ENCODE measurements at regions not wholly inside any gene's neighbourhood (a gene's known extent, or its start where the extent isn't known, plus 50 kb on each side); places are given as distances from the start of the nearest gene placed in this dataset.
"Not testable (repeated sequence)": the region's sequence is repeated elsewhere in the genome, so short reads cannot be mapped to it uniquely, and the experiment has no call there.

DNA sequence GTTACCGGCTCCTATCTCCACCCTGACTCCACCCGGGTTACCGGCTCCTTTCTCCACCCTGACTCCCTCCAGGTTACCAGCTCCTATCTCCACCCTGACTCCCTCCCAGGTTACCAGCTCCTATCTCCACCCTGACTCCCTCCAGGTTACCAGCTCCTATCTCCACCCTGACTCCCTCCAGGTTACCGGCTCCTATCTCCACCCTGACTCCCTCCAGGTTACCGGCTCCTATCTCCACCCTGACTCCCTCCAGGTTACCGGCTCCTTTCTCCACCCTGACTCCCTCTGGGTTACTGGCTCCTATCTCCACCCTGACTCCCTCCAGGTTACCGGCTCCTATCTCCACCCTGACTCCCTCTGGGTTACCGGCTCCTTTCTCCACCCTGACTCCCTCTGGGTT, 97.9 kb upstream of the RBM19 start:
- TF ChIP-seq, protein P1, sequence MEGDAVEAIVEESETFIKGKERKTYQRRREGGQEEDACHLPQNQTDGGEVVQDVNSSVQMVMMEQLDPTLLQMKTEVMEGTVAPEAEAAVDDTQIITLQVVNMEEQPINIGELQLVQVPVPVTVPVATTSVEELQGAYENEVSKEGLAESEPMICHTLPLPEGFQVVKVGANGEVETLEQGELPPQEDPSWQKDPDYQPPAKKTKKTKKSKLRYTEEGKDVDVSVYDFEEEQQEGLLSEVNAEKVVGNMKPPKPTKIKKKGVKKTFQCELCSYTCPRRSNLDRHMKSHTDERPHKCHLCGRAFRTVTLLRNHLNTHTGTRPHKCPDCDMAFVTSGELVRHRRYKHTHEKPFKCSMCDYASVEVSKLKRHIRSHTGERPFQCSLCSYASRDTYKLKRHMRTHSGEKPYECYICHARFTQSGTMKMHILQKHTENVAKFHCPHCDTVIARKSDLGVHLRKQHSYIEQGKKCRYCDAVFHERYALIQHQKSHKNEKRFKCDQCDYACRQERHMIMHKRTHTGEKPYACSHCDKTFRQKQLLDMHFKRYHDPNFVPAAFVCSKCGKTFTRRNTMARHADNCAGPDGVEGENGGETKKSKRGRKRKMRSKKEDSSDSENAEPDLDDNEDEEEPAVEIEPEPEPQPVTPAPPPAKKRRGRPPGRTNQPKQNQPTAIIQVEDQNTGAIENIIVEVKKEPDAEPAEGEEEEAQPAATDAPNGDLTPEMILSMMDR (conservative IDR thresholded peaks at IDR 0.05; ENCODE audit: low read length): not testable (repeated sequence)
- TF ChIP-seq EZH2phosphoT487 (IDR thresholded peaks at IDR 0.05; ENCODE audit: borderline replicate concordance, low read depth, low read length): not testable (repeated sequence)

Measured in OCI-LY7 (cell line).